Neutrophil (primary cell): ENCODE measurements at regions not wholly inside any gene's neighbourhood (a gene's known extent, or its start where the extent isn't known, plus 50 kb on each side); places are given as distances from the start of the nearest gene placed in this dataset.

Experiments used
- H3K27ac ChIP-seq: fragments of 200-600 bp; sonication (generic); 2 replicates; pipeline ENCODE4 v1.5.1; 2016; ENCODE audit warnings: mild to moderate bottlenecking, moderate library complexity
- H3K27me3 ChIP-seq: fragments of 200-600 bp; sonication (generic); 2 replicates; pipeline ENCODE4 v1.6.0; 2016; ENCODE audit warnings: mild to moderate bottlenecking
- H3K36me3 ChIP-seq: fragments of 200-600 bp; sonication (generic); 2 replicates; pipeline ENCODE4 v1.5.1; 2017
- H3K4me1 ChIP-seq, 2 experiments: fragments of 200-600 bp in 1 of 2; sonication (generic) in 1 of 2; 1 replicate in 1 of 2; 2 replicates in 1 of 2; pipeline versions ENCODE4 v1.5.1 to v1.6.1; 2013 to 2016; ENCODE audit warnings: low read depth in 1 of 2, low read length in 1 of 2, mild to moderate bottlenecking in 1 of 2, moderate library complexity in 1 of 2; ENCODE audit not compliant: control insufficient read depth in 1 of 2, insufficient read depth in 1 of 2
- H3K4me3 ChIP-seq, 2 experiments: fragments of 200-600 bp in 1 of 2; sonication (generic) in 1 of 2; 1 replicate in 1 of 2; 2 replicates in 1 of 2; pipeline ENCODE4 v1.5.1; 2013 to 2016; ENCODE audit warnings: low read depth in 1 of 2, low read length in 1 of 2, mild to moderate bottlenecking in 1 of 2, moderate library complexity in 1 of 2
- H3K9me3 ChIP-seq: fragments of 200-600 bp; sonication (generic); 2 replicates; pipeline ENCODE4 v1.5.1; 2016
- CTCF ChIP-seq: fragments of 200-600 bp; sonication (generic); IDR thresholded peaks from 2 replicates; pipeline ENCODE4 v1.5.1; 2016; ENCODE audit warnings: antibody characterized with exemption

- Histone ChIP-seq H3K36me3 (no peaks in the 10 kb centered on the region), H3K27me3 (no peaks in the 10 kb centered on the region), H3K4me1 (no peaks in the 10 kb centered on the region), H3K9me3 (no peaks in the 10 kb centered on the region), H3K4me3 (no peak overlapping the region), H3K27ac (no peak overlapping the region)
- no peak for TF ChIP-seq CTCF
Observed at GRCh38 chr10:80894797-80895467, 357.2 kb downstream of the SH2D4B start.

GRCh38 chr10:80896076-80896475 lies 358.4 kb downstream of the SH2D4B start:
- Histone ChIP-seq H3K27me3 (no peaks in the 10 kb centered on the region), H3K9me3 (no peaks in the 10 kb centered on the region), H3K36me3 (no peaks in the 10 kb centered on the region), H3K4me1 (no peaks in the 10 kb centered on the region), H3K4me3 (no peak overlapping the region), H3K27ac (no peak overlapping the region)
- TF ChIP-seq CTCF, result no peak

- H3K27ac ChIP-seq, result no peak overlapping the region
- no peaks in the 10 kb centered on the region for H3K36me3 ChIP-seq
- H3K4me3 ChIP-seq, result no peak overlapping the region
- no peaks in the 10 kb centered on the region for H3K4me1 ChIP-seq
- no peaks in the 10 kb centered on the region for H3K27me3 ChIP-seq
- TF ChIP-seq CTCF, result no peak
- H3K9me3 ChIP-seq, result no peaks in the 10 kb centered on the region
Observed at GRCh38 chr10:80896959-80897358, 359.3 kb downstream of the SH2D4B start.

- Histone ChIP-seq H3K27ac (no peak overlapping the region), H3K4me3 (no peak overlapping the region), H3K27me3 (no peaks in the 10 kb centered on the region), H3K9me3 (no peaks in the 10 kb centered on the region), H3K36me3 (no peaks in the 10 kb centered on the region), H3K4me1 (no peaks in the 10 kb centered on the region)
- no peak for TF ChIP-seq CTCF
Observed at GRCh38 chr10:80900661-80901060, 363.0 kb downstream of the SH2D4B start.

GRCh38 chr10:80908611-80909010 lies 370.9 kb downstream of the SH2D4B start:
- no peak overlapping the region for H3K4me3 ChIP-seq
- H3K4me1 ChIP-seq, result no peaks in the 10 kb centered on the region
- TF ChIP-seq CTCF, result no peak
- no peaks in the 10 kb centered on the region for H3K9me3 ChIP-seq
- H3K27me3 ChIP-seq, result no peaks in the 10 kb centered on the region
- no peak overlapping the region for H3K27ac ChIP-seq
- no peaks in the 10 kb centered on the region for H3K36me3 ChIP-seq
